BLaER1 treated with 17β-estradiol and CSF1 and Interleukin-3, amounts not matched to agents 10 nM and 100 nM (cell line): ENCODE measurements at regions not wholly inside any gene's neighbourhood (a gene's known extent, or its start where the extent isn't known, plus 50 kb on each side); places are given as distances from the start of the nearest gene placed in this dataset.

ENCODE experiments used
- H3K27ac ChIP-seq, 11 experiments: shearing (Covaris generic); formaldehyde crosslinking; 2 replicates each; pipeline ENCODE4 v1.8.1; 2022
- H3K27me3 ChIP-seq, 11 experiments: shearing (Covaris generic); formaldehyde crosslinking; 2 replicates each; pipeline ENCODE4 v1.8.1; 2022
- H3K36me3 ChIP-seq, 11 experiments: shearing (Covaris generic); formaldehyde crosslinking; 2 replicates each; pipeline ENCODE4 v1.8.1; 2022
- H3K4me1 ChIP-seq, 10 experiments: shearing (Covaris generic); formaldehyde crosslinking; 2 replicates each; pipeline ENCODE4 v1.8.1; 2022
- H3K4me2 ChIP-seq, 11 experiments: shearing (Covaris generic); formaldehyde crosslinking; 2 replicates each; pipeline ENCODE4 v1.8.1; 2022
- H3K4me3 ChIP-seq, 10 experiments: shearing (Covaris generic); formaldehyde crosslinking; 2 replicates each; pipeline ENCODE4 v1.8.1; 2022
- H3K9ac ChIP-seq, 11 experiments: shearing (Covaris generic); formaldehyde crosslinking; 2 replicates each; pipeline ENCODE4 v1.8.1; 2022
- H3K9me3 ChIP-seq, 11 experiments: shearing (Covaris generic); formaldehyde crosslinking; replicated peaks in 1 of 11; 2 replicates each; pipeline ENCODE4 v1.8.1; 2022
- H4K20me1 ChIP-seq, 11 experiments: shearing (Covaris generic); formaldehyde crosslinking; 2 replicates each; pipeline ENCODE4 v1.8.1; 2022
- Cebpa-rat ChIP-seq, 11 experiments: shearing (Covaris generic); IDR thresholded peaks; 2 replicates each; pipeline ENCODE4 v1.8.1; 2022

- Histone ChIP-seq H3K36me3 (no peaks in the 10 kb centered on the region), H3K27ac (no peak overlapping the region), H3K4me2 (0 out of 22 replicates have a peak overlapping the region, but pooled peaks of 1 of the 11 experiments have one; percentile 24), H4K20me1 (no peaks in the 10 kb centered on the region), H3K9me3 (peaks cover 0 to 10% (median 0%) of the 10 kb centered on the region in 11 experiments; a peak in 2 of 22 replicates), H3K4me3 (no peak overlapping the region), H3K4me1 (no peaks in the 10 kb centered on the region; a peak in 1 of 20 replicates), H3K27me3 (no peaks in the 10 kb centered on the region), H3K9ac (no peak overlapping the region)
- no peak for TF ChIP-seq Cebpa-rat (IDR thresholded peaks at IDR 0.05)
These were observed 87.0 kb upstream of the ATP1B1 start for GRCh38 chr1:169019419-169020058.

DNA sequence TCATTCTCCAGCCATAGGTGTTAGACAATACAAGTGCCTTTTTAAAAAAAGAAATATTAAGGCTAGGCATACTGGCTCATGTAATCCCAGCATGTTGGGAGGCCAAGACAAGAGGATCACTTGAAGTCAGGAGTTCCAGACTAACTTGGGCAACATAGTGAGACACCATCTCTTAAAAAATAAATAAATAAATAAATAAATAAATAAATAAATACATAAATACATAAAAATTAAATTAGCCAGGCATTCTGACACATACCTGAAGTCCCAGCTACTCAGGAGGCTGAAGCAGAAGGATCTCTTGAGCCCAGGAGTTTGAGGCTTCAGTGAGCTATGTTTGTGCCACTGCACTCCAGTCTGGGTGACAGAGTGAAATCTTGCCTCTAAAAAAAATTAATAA is 85.8 kb upstream of the ATP1B1 start:
- Histone ChIP-seq H3K27me3 (no peaks in the 10 kb centered on the region), H3K4me2 (no peak overlapping the region), H4K20me1 (no peaks in the 10 kb centered on the region), H3K4me1 (peaks cover 0 to 10% (median 8%) of the 10 kb centered on the region in 10 experiments; a peak in 14 of 20 replicates), H3K9ac (no peak overlapping the region), H3K4me3 (no peak overlapping the region), H3K9me3 (peaks cover 0 to 10% (median 0%) of the 10 kb centered on the region in 11 experiments; a peak in 2 of 22 replicates), H3K36me3 (no peaks in the 10 kb centered on the region), H3K27ac (no peak overlapping the region)
- no peak for TF ChIP-seq Cebpa-rat (IDR thresholded peaks at IDR 0.05)

DNA sequence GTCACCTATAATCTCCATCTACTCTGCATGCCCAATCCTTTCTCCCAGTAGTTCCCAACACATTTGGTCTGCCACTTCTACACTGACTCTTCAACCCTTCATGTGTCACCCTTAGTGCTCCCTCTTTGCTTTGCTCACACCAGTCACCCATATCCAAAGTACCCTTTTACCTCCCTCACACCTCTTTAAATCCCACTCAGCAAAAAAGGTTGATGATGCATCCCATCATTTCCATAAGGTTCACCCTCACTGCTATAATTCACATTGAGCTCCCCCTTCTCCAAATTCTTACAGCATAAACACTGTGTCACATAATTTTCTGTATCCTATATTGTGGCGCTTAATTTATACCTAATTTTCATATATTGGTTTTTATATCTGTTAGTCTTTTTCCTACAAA is 83.8 kb upstream of the ATP1B1 start:
- no peak for TF ChIP-seq Cebpa-rat (IDR thresholded peaks at IDR 0.05)
- Histone ChIP-seq H3K9me3 (peaks cover 0 to 10% (median 0%) of the 10 kb centered on the region in 11 experiments; a peak in 2 of 22 replicates), H3K27ac (no peak overlapping the region)

GRCh38 chr1:169024255-169024654 is 82.2 kb upstream of the ATP1B1 start:
- Histone ChIP-seq H3K36me3 (no peaks in the 10 kb centered on the region), H3K27me3 (no peaks in the 10 kb centered on the region), H3K4me1 (peaks cover 0 to 25% (median 20%) of the 10 kb centered on the region in 10 experiments; a peak in 16 of 20 replicates), H3K4me3 (no peak overlapping the region), H3K4me2 (no peak overlapping the region), H4K20me1 (no peaks in the 10 kb centered on the region), H3K9ac (no peak overlapping the region), H3K27ac (no peak overlapping the region), H3K9me3 (peaks cover 0 to 10% (median 0%) of the 10 kb centered on the region in 11 experiments; a peak in 2 of 22 replicates)
- no peak for TF ChIP-seq Cebpa-rat (IDR thresholded peaks at IDR 0.05)

More for the DNA sequence above, 83.8 kb upstream of the ATP1B1 start:
- Histone ChIP-seq H3K27me3 (no peaks in the 10 kb centered on the region), H3K36me3 (no peaks in the 10 kb centered on the region), H3K4me2 (no peak overlapping the region), H3K4me3 (no peak overlapping the region), H3K9ac (no peak overlapping the region), H4K20me1 (no peaks in the 10 kb centered on the region), H3K4me1 (peaks cover 0 to 16% (median 12%) of the 10 kb centered on the region in 10 experiments; a peak in 16 of 20 replicates)

DNA sequence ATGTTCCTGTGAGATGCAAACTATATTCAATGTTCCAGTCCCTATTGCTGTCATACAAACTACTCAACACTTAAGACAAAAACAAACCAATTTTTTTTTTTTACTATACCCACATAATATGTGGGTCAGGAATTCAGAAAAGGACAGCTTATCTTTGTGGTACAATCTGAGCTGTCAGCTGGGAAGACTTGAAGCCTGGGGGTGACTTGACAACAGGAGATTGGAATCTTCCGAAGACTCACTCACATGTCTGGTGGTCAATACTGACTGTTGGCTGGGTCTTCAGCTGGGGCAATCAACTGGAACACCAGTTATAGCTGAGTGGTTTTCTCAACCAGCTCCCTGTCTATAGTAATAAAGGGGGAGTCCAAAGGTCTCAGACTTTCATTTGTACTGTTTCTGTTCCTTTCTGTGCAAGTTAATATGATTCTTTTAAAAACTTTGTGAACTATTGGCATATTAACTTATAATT is 81.7 kb upstream of the ATP1B1 start:
- peaks cover 0 to 25% (median 20%) of the 10 kb centered on the region in 10 experiments; a peak in 16 of 20 replicates for H3K4me1 ChIP-seq
- H3K36me3 ChIP-seq = no peaks in the 10 kb centered on the region
- H3K27ac ChIP-seq = no peak overlapping the region
- peaks cover 0 to 10% (median 0%) of the 10 kb centered on the region in 11 experiments; a peak in 2 of 22 replicates for H3K9me3 ChIP-seq
- H3K4me3 ChIP-seq = no peak overlapping the region
- H4K20me1 ChIP-seq = no peaks in the 10 kb centered on the region
- peak overlapping the region in 8 of 11 experiments; percentile 6 to 72 (median 38); a peak in 12 of 22 replicates for H3K4me2 ChIP-seq
- no peaks in the 10 kb centered on the region for H3K27me3 ChIP-seq
- TF ChIP-seq Cebpa-rat (IDR thresholded peaks at IDR 0.05) = no peak
- no peak overlapping the region for H3K9ac ChIP-seq

GRCh38 chr1:169025412-169025811 is 81.1 kb upstream of the ATP1B1 start:
- Histone ChIP-seq H4K20me1 (no peaks in the 10 kb centered on the region), H3K9ac (no peak overlapping the region), H3K4me2 (peak overlapping the region in 8 of 11 experiments; percentile 6 to 72 (median 38); a peak in 13 of 22 replicates), H3K4me1 (peaks cover 0 to 25% (median 20%) of the 10 kb centered on the region in 10 experiments; a peak in 15 of 20 replicates), H3K4me3 (no peak overlapping the region), H3K36me3 (no peaks in the 10 kb centered on the region), H3K27ac (no peak overlapping the region), H3K27me3 (no peaks in the 10 kb centered on the region), H3K9me3 (peaks cover 0 to 10% (median 0%) of the 10 kb centered on the region in 11 experiments; a peak in 2 of 22 replicates)
- no peak for TF ChIP-seq Cebpa-rat (IDR thresholded peaks at IDR 0.05)

- no peak overlapping the region for H3K27ac ChIP-seq
- H3K27me3 ChIP-seq = no peaks in the 10 kb centered on the region
- no peak overlapping the region for H3K9ac ChIP-seq
- H3K4me3 ChIP-seq = no peak overlapping the region
- no peaks in the 10 kb centered on the region for H4K20me1 ChIP-seq
- TF ChIP-seq Cebpa-rat (IDR thresholded peaks at IDR 0.05) = no peak
- H3K4me2 ChIP-seq = peak overlapping the region in 8 of 11 experiments; percentile 5 to 67 (median 46); a peak in 13 of 22 replicates
- peaks cover 0 to 25% (median 20%) of the 10 kb centered on the region in 10 experiments; a peak in 15 of 20 replicates for H3K4me1 ChIP-seq
- no peaks in the 10 kb centered on the region for H3K36me3 ChIP-seq
- peaks cover 0 to 9% (median 0%) of the 10 kb centered on the region in 11 experiments; a peak in 2 of 22 replicates for H3K9me3 ChIP-seq
These were observed 78.7 kb upstream of the ATP1B1 start for GRCh38 chr1:169027607-169028320.

DNA sequence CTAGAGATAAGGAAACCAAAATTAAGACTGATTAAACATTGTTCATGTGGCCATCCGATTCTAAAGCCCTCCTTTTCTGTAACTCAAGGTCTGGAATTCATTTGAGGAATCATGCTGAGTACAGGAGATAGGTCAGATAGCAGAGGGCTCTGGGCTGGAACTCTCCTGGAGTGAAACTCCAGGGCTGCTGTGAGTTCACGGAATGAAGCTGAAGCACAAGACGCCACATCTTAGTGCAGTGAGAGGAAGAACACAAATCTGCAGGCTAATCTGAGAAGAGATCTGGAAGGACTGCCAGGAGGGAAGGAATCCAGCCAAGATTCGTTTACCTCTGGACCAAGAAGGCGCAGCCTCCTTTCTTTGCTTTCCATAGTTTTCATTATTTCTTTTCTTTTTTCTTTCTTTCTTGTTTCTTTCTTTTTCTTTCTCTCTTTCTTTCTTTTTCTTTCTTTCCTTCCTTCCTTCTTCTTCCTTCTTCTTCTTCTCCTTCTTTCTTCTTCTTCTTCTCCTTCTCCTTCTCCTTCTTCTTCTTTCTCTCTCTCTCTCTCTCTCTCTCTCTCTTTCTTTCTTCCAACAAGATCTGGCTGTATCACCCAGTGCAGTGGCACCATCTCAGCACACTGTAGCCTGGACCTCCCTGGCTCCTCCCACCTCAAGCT is 74.8 kb upstream of the ATP1B1 start:
- TF ChIP-seq Cebpa-rat (IDR thresholded peaks at IDR 0.05) = no peak
- no peak overlapping the region for H3K27ac ChIP-seq
- peaks cover 0 to 16% (median 10%) of the 10 kb centered on the region in 10 experiments; a peak in 14 of 20 replicates for H3K4me1 ChIP-seq
- peaks cover 9 to 12% (median 11%) of the 10 kb centered on the region in 11 experiments; a peak in 21 of 22 replicates for H3K9me3 ChIP-seq
- H3K27me3 ChIP-seq = no peaks in the 10 kb centered on the region; a peak in 1 of 22 replicates
- H4K20me1 ChIP-seq = no peaks in the 10 kb centered on the region
- H3K4me3 ChIP-seq = no peak overlapping the region
- H3K9ac ChIP-seq = no peak overlapping the region
- H3K4me2 ChIP-seq = no peak overlapping the region
- H3K36me3 ChIP-seq = no peaks in the 10 kb centered on the region
